ENCODE measurements at regions not wholly inside any gene's neighbourhood (a gene's known extent, or its start where the extent isn't known, plus 50 kb on each side); places are given as distances from the start of the nearest gene placed in this dataset.

DNA sequence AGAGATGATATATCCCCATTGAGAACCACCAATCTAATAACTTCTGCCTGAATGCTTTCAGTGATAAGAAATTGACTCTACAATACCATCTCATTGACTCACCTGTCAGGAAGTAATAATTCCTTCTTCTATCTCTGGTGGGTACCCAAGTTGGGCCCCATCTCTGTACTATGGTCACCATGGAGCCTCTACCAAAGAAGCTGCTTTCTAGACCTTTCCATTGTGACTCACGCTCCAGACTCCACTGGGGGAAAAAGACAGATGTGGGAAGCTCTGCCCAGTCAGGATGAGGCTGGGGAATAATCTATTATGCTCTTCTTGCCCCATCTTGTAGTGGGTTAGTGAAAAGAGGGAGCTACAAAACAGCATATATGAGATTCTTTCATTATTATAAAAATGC is 100.4 kb downstream of the COPRS start:
- TF ChIP-seq POLR2A (IDR thresholded peaks at IDR 0.05), result no peak
- TF ChIP-seq, protein P1, sequence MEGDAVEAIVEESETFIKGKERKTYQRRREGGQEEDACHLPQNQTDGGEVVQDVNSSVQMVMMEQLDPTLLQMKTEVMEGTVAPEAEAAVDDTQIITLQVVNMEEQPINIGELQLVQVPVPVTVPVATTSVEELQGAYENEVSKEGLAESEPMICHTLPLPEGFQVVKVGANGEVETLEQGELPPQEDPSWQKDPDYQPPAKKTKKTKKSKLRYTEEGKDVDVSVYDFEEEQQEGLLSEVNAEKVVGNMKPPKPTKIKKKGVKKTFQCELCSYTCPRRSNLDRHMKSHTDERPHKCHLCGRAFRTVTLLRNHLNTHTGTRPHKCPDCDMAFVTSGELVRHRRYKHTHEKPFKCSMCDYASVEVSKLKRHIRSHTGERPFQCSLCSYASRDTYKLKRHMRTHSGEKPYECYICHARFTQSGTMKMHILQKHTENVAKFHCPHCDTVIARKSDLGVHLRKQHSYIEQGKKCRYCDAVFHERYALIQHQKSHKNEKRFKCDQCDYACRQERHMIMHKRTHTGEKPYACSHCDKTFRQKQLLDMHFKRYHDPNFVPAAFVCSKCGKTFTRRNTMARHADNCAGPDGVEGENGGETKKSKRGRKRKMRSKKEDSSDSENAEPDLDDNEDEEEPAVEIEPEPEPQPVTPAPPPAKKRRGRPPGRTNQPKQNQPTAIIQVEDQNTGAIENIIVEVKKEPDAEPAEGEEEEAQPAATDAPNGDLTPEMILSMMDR (IDR thresholded peaks at IDR 0.05), result no peak
